ENCODE measurements at regions not wholly inside any gene's neighbourhood (a gene's known extent, or its start where the extent isn't known, plus 50 kb on each side); places are given as distances from the start of the nearest gene placed in this dataset.

DNA sequence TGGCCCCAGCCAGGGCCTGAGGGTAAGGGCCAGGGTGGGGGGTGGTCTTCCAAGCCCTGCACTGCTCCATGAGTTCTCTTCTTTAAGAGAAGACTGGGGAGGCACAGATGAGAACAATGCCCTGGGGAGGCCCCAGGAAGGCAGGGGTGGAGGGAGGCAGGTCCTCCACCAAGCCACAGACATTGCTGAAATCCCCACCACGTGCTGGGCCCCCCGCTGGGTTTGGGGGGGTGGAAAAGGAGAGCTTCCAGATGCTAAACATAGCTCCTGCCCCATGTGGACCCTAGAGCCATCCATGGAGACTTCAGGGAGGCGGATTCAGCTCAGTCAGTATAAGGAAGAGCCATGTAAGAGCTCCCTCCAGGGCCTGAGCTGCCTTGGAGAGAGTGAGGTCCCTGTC, 157.8 kb upstream of the LINGO1 start:
- DNase-seq (ENCODE audit: low read depth), result no peak

- DNase-seq (ENCODE audit: low read depth), result no peak
These were observed 154.2 kb upstream of the LINGO1 start for GRCh38 chr15:77786956-77787355.

DNA sequence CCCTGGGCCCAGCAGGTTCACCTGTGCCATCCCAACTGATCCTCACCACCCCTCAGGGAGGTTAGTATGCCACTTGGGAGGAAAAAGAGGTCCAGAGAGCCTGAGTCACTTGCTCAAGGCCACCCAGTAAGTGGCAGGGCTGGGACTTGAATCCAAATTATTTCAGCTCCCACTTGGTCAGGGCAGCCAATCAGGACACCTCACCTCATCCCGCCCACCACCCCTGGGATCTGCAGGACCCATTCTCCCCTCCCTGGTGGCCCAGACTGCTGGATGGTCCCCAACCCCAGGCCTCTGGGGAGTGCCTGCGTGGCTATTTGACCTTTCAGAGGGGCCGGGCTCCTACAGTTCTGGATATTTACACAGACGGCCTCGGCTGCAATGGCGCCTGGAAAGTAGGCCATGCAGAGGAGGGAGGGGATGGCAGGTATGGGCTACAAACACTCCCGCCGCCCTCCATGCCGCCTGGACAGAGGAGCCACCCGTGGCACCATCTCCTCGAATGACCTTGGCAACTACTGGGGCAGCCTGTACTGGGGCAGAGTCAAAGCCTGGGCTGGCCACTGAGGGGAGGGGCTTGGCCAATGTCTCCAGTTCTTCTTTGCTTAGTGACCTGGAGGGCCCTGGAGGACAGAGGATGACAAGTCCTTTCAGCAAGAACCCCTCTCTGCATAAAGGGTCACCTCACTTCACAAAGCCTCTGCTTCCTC, 153.6 kb upstream of the LINGO1 start:
- no peak for DNase-seq (ENCODE audit: low read depth)

DNA sequence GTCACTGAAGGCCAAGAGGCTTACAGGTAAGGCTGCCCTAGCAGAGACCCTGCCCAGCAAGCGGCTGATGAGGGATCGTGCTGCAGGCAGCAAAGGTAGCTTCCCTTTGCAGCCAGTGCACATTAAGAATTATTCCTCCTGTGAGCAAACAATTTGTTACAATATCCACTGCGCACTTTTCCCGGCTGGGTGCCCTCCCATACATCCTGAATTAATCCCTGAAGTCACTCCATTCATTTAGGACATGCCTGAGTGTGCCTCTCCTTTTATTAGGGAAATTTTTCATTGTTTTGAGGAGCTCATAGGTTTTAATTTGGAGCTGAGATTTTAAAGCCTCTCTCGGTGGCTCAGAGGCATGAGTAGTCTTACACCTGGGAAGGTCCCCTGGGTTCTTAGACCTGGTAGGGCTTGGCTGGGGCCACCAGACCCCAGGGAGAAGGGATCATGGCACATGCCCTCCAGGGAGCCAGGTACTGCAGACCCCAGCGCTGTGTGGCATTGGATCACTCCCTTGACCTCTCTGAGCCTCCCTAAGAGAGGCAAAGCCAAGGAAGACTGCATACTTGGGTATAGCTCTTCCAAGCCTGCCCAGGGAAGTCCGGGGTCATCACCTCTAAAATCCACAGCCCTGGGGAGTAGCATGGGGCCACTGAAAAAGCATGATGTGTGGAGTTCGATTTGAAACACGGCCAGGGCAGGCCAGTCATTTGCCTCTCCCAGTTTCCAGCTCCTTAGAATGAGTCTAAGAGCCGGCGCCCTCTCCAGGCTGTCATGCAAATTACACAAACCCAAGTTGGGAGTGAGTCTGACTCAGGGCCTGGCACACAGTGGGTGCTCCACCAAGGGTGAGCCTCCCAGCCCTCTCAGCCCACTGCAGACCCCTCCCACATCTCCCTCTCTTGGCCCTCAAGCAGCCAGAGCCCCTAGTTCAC, 151.9 kb upstream of the LINGO1 start:
- DNase-seq (ENCODE audit: low read depth), result no peak

DNA sequence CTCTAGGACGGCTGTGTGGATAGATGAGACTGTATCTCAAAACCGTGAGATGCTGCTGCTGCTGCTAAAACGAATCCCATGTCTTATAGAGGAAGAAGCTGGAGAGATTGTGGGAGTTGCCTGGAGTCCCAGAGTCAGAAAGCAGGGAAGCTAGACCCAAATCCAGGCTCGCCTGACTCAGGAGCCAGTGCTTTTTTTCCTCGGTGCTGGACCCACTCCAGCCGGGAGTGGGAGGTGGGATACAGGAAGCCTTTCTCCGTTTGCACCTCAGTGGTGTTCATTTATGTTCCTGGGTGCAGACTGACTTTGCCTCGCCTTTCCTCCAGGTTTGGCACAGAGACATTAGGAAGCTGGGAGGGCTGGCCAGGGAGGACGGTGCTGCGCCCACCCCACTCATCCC, 150.9 kb upstream of the LINGO1 start:
- DNase-seq (ENCODE audit: low read depth), result no peak

DNA sequence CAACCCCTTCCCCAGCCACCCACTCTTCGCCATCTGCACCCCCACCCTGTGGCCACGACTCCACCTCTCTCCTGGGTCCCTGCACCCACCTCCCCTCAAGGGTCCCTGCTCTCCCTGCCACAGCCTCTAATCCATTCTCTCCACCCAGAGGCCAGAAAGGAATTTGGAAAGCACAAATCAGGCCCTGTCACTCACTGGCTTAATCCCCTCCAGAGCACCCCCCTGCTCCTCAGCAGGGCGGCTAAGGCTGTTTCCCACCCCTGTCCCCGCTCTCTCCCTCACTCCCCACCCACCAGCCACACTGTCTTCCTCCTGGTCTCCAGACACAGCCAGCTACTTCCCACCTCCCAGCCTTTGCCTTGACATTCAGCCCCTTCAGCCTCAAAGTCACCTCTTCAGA, 150.0 kb upstream of the LINGO1 start:
- no peak for DNase-seq (ENCODE audit: low read depth)

DNA sequence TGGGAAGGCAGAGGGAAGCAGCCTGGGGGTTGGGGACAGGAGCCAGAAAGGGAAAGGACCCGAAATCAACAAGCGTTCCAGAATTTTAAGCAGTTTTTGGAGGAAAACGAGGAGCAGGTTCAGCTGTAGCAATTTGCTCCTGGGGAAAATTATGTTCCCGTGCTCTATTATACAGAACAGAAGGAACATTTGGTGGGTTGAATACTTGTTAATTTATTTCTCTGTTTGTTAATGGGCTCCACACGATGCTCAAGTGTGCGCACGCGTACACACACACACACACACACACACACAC, 149.2 kb upstream of the LINGO1 start:
- DNase-seq (ENCODE audit: low read depth), result no peak

GRCh38 chr15:77781151-77781945, 148.6 kb upstream of the LINGO1 start:
- no peak for DNase-seq (ENCODE audit: low read depth)

GRCh38 chr15:77778802-77779201, 146.1 kb upstream of the LINGO1 start:
- no peak for DNase-seq (ENCODE audit: low read depth)

- DNase-seq (ENCODE audit: low read depth), result no peak
These were observed 143.1 kb upstream of the LINGO1 start for GRCh38 chr15:77775837-77776236.

DNA sequence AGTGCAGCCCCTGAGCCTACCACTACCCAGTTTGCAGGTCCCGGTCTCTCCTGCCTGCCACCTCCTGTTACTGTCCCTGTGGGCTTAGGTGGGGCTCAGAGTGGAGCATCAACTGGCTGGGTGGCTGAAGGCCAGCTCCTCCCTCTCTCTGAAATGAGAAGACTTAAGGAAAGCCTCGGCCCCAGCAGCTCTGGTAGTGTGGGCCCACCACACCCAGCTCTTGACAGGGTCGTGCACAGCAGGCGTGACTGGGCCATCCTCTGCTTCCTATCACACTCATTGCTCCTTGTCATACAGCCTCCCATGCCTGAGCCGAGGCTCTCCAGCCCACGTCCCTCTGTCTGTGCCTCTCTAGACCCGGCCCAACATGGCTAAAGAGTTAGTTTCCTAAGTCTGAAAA, 142.7 kb upstream of the LINGO1 start:
- no peak for DNase-seq (ENCODE audit: low read depth)

GRCh38 chr15:77774350-77774749, 141.6 kb upstream of the LINGO1 start:
- DNase-seq (ENCODE audit: low read depth), result no peak

DNA sequence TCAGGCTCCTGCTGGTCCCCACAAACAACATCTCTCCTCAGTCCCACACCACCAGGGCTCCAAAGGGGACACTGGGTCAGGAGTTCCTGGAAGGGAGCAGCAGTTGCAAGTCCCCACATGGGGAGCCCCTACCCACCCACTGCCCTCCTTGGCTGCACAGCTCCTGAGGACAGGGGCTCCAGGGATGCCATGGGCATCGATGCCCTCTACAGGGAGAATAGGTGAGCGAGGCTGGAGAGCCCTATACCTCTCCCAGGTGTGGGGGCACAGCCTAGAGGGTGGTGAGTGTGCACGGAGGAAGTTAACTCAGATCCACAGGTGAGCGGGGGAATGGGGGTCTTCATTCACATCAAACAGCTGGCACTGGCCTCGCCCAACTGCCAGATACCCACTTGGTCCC, 141.2 kb upstream of the LINGO1 start:
- no peak for DNase-seq (ENCODE audit: low read depth)

DNA sequence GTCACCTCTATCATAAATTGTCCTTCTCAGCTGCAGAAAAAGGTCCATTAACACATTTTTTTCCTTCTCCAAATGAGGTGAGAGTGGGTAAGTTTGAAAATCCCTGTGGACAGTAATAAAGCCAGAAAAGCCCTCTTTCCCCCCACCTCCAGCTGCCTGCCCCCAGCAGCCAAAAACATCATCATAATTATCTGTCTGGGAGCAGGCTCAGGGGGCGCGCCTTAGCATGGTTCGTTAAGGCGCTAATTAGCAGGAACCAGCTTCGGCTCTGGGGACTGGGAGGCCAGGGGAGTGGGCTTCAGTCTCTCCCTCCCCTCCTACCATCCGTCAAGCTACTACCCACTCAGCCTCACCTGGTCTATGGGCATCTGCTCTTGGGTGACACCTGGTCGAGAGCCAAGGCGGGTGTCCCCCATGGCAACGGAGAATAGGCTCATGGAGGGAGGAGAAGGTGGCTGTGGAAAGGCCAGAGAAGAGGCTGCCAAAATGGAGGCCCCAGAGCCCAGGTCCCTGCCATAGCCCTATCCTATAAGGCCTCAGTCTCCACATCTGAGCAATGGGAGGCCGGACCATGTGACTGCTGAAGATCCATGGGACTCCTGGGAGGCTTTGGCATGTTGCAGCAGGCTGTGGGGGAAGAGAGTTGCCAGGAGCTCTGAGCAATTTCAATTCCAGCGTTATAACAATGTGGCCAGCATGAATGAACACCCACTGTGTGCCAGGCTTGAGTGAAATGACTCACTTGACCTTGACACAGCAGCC, 140.1 kb upstream of the LINGO1 start:
- no peak for DNase-seq (ENCODE audit: low read depth)

DNA sequence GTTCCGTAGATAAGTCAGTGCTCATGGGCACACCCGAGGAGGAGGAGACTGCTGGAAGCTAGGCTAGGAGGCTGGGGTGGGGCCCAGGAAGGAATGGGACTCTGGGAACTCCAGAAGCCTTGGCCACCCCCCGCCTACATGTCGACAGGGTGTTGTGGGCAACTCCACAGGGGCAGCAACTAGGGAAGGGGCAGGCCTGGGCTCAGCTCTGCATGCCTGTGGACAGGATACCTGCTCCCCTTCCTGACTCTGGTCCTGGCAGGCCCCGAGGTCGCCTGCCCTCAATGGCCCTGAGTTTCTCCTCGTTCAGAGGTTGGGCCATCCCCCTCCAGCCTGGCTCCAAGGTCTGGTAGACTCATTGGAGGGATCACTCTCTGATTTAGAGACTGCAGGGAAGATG, 138.9 kb upstream of the LINGO1 start:
- no peak for DNase-seq (ENCODE audit: low read depth)

DNA sequence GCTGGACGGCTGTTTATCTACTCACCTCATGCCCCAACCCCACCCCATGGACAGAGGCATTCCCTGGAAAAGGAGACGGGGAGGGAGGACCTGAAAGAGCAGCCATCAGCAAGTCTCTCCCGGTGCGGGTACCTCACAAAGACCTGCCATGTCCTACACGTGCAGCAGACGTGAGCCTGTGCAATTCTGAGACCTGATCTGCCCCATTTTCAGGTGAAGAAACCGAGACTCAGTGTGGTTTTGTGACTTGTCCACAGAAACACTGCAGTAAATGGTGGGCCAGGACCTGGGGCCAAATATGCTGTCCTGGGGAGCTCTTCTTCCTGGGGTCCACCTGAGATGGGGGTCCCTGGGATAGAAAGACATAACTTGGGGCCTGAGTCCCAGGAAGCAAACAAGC, 137.0 kb upstream of the LINGO1 start:
- no peak for DNase-seq (ENCODE audit: low read depth)

DNA sequence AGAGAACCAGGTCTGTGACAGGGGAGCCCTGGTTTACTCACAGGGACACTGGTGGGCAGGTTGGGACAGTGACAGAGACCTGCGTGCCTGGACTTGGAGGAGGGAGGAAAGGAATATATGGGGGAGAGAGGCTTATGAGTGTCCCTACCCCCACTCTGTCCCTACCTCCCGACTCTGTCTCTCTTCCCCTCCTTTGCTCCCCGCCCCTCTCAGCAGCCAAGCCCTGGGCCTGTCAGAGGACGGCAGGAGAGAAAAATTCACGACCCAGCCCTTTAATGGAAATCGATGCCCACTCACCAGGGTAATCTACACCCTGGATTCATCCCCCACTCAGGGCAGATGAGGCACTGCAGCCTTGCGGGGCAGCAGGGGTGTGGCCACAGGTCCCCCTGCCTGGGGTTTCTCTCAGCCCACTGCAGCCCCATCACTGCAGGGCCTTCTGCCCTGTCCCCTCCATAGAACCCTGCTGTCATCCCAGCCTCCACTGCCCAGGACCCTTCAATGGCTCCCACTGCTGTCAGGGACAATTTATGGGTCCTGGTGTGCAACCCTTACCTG, 135.9 kb upstream of the LINGO1 start:
- DNase-seq (ENCODE audit: low read depth), result no peak

GRCh38 chr15:77768107-77768506, 135.4 kb upstream of the LINGO1 start:
- DNase-seq (ENCODE audit: low read depth), result no peak

DNA sequence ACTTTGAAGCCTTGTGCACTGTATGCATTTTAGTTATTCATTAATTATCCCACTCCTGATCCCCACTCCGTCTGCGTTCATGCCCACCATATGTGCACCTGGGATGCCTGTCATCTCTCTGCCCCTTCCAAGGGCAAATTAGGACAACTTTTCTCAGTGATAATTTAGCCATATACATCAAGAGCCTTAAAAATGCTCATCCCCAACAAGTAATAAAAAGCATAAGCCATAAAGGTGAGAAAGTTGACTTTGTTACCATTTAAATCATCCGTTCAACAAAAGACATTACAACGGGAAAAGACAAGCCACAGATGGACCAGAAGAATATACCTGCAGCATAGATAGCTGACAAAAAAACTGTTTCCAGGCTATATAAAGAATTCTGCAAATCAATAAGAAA, 131.4 kb upstream of the LINGO1 start:
- no peak for DNase-seq (ENCODE audit: low read depth)

DNA sequence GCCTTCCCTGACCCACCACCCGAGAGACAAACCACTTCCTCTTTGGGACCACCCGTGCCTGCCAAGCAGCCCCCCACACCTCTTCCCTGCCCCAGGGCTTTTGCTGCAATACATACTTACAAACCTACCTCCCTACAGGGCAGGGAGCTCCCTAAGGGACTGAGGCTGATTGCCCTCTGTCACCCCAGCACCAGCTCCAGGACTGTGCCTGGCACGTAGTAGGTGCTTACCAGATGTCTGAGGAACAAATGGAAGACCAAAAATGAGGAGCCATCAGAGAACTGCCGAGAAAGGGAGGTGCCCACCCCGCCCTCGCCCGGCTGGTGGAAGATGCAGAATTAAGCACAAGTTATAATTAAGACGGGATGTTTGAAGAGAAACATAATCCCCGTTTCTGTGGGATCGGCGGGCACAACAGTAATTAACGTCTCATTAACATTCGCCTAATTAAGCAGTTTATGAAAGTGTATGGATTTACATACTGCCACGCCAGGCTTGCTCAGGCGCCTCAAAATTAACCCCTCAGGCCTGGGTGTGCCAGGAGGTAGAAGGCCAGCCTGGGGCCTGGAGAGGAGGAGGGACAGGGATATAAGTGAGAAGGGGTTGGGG, 130.1 kb upstream of the LINGO1 start:
- no peak for DNase-seq (ENCODE audit: low read depth)

GRCh38 chr15:77759896-77760592, 127.3 kb upstream of the LINGO1 start:
- DNase-seq (ENCODE audit: low read depth), result no peak

All from activated T-cell treated with anti-CD3 and anti-CD28 coated beads for 1 hour (primary cell).